Neural progenitor cell (in vitro differentiated cells): ENCODE measurements at regions not wholly inside any gene's neighbourhood (a gene's known extent, or its start where the extent isn't known, plus 50 kb on each side); places are given as distances from the start of the nearest gene placed in this dataset.

Source experiments
- CTCF ChIP-seq: fragments of 200-600 bp; sonication (generic); IDR thresholded peaks from 2 replicates; pipeline ENCODE4 v1.5.1; 2017; ENCODE audit warnings: antibody characterized with exemption, mild to moderate bottlenecking
- EZH2 ChIP-seq: fragments of 200-600 bp; sonication (generic); IDR thresholded peaks from 2 replicates; pipeline ENCODE4 v1.6.1; 2017; ENCODE audit warnings: antibody characterized with exemption, mild to moderate bottlenecking, moderate library complexity
- EZH2phosphoT487 ChIP-seq: fragments of 200-600 bp; sonication (generic); IDR thresholded peaks from 2 replicates; pipeline ENCODE4 v1.6.1; 2017; ENCODE audit warnings: antibody characterized with exemption

DNA sequence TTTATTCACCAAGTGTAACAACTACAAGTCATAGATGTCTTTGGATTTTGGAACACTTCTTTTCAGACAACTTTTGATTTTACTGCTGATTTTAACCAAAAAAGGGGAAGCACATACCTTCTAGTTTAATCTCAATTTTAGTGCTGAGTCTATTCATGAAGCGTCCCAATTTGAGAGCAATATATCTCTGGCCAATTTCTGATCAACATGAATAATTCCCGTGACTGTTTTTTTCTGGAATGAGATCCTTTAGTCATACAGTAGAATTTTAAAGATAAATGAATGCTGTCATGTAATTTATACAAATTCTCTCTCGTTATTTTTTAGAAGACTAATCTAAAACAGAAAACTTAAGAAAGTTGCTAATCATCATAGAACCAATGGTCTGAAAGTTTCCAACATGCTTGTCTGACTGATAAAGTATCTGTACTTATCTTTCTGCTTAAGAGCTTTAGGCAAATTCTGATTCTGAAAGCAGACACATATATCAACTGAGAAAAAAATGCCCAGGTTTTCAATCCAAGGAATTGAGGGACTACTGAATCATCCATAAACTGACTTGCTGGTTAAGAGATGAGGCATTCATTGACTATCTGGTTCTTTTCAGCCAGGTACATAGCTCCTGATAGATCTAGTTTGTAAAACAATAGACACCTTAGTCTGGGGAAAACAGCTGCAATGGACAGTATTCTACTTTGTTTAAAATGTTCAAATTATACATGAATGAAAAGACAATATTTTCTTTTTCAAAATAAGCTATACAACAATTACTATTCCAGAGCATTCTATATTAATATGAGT, 657.5 kb downstream of the RFPL4B start:
- TF ChIP-seq CTCF (no peak), EZH2 (no peak), EZH2phosphoT487 (no peak)
